Neural progenitor cell (in vitro differentiated cells): ENCODE measurements at regions not wholly inside any gene's neighbourhood (a gene's known extent, or its start where the extent isn't known, plus 50 kb on each side); places are given as distances from the start of the nearest gene placed in this dataset.

Experiments
- EZH2phosphoT487 ChIP-seq: fragments of 200-600 bp; sonication (generic); IDR thresholded peaks from 2 replicates; pipeline ENCODE4 v1.6.1; 2017; ENCODE audit warnings: antibody characterized with exemption
- TF ChIP-seq, protein P1 (sequence below): fragments of 200-600 bp; sonication (generic); IDR thresholded peaks from 2 replicates; pipeline ENCODE4 v1.5.1; 2017; ENCODE audit warnings: antibody characterized with exemption, mild to moderate bottlenecking

DNA sequence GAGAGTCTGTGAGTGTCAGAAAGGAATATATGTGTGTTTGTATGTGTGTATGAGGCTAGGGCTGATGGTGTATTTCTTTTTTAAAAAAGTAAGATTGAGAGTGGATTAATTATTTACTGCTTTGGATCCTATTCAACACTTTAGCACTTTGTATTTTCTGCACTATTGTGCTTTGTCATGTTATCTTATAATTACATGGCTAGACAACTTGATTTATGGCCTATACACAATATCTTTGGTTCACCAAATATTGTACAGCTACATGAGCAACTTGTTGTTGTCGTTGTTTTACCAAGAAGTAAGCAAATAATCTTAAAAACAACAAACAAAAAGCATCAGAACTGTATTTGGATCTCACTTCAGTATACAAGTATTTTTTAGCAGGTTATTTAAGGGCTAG is 84.6 kb upstream of the TBX18 start:
- TF ChIP-seq, protein P1, sequence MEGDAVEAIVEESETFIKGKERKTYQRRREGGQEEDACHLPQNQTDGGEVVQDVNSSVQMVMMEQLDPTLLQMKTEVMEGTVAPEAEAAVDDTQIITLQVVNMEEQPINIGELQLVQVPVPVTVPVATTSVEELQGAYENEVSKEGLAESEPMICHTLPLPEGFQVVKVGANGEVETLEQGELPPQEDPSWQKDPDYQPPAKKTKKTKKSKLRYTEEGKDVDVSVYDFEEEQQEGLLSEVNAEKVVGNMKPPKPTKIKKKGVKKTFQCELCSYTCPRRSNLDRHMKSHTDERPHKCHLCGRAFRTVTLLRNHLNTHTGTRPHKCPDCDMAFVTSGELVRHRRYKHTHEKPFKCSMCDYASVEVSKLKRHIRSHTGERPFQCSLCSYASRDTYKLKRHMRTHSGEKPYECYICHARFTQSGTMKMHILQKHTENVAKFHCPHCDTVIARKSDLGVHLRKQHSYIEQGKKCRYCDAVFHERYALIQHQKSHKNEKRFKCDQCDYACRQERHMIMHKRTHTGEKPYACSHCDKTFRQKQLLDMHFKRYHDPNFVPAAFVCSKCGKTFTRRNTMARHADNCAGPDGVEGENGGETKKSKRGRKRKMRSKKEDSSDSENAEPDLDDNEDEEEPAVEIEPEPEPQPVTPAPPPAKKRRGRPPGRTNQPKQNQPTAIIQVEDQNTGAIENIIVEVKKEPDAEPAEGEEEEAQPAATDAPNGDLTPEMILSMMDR = no peak
- TF ChIP-seq EZH2phosphoT487 = no peak
